NT2/D1 (cell line): ENCODE measurements at regions not wholly inside any gene's neighbourhood (a gene's known extent, or its start where the extent isn't known, plus 50 kb on each side); places are given as distances from the start of the nearest gene placed in this dataset.

ENCODE experiments used
- SUZ12 ChIP-seq: IDR thresholded peaks from 2 replicates; pipeline ENCODE4 v1.6.1; 2011; ENCODE audit not compliant: insufficient read length, insufficient read depth; ENCODE audit errors: extremely low read depth
- YY1 ChIP-seq: IDR thresholded peaks from 2 replicates; pipeline ENCODE4 v1.6.1; 2011; ENCODE audit not compliant: insufficient read length, insufficient read depth
- ZNF274 ChIP-seq: IDR thresholded peaks from 2 replicates; pipeline ENCODE4 v1.6.1; 2011; ENCODE audit warnings: mild to moderate bottlenecking, low read depth, low read length

GRCh38 chr4:56112377-56112776 lies 163.6 kb downstream of the CEP135 start:
- TF ChIP-seq ZNF274, result no peak
- TF ChIP-seq SUZ12, result no peak
- TF ChIP-seq YY1, result no peak
